HG02870 (cell line): ENCODE measurements at regions not wholly inside any gene's neighbourhood (a gene's known extent, or its start where the extent isn't known, plus 50 kb on each side); places are given as distances from the start of the nearest gene placed in this dataset.

ENCODE experiments used
- ATAC-seq: cut with Tn5 transposase; IDR thresholded peaks from one replicate; pipeline ENCODE4 v1.9.1; 2021; ENCODE audit warnings: mild to moderate bottlenecking, moderate library complexity; ENCODE audit not compliant: unreplicated experiment

DNA sequence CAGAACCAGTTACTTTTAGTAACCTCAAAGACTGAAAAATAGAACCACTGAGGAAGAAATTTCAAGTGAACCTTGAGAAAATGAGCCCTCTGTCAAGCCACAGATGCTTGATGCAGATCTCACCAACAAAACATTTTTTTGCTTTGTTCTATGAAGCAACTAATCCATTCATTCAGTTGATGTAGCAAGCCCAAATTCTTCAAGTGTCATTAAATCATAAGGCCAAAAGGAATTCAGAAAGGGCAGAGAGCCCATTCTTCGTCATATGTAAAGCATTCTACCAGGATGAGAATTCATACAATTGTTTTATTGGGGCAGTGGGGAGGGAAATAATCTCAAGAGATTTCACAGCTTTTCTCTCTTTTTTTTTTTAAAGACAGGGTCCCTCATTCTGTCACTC is 218.0 kb upstream of the RGS6 start:
- ATAC-seq = no peak

- no peak for ATAC-seq
Observed at GRCh38 chr14:71716041-71716772, 216.0 kb upstream of the RGS6 start.

GRCh38 chr14:71720978-71721624 is 211.1 kb upstream of the RGS6 start:
- no peak for ATAC-seq

DNA sequence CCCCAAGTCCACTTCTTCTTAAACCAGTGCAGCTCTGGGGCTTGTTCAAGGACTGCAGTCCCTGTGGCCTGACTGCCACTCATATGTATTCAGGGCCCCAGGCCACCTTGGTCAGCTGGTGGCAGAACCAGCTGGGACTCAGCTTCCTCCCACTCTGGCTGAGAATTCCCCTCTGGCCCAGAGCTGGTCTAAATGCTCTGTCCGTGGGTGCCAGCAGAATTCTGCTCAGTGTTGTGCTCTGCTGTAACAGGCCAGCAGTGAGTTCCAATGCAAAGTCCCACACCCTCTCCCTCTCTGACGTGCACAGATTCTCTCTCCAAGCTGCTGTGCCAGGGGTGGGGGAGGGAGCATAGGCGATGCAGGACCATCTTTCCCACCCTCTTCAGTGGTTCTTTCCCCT is 210.4 kb upstream of the RGS6 start:
- no peak for ATAC-seq

DNA sequence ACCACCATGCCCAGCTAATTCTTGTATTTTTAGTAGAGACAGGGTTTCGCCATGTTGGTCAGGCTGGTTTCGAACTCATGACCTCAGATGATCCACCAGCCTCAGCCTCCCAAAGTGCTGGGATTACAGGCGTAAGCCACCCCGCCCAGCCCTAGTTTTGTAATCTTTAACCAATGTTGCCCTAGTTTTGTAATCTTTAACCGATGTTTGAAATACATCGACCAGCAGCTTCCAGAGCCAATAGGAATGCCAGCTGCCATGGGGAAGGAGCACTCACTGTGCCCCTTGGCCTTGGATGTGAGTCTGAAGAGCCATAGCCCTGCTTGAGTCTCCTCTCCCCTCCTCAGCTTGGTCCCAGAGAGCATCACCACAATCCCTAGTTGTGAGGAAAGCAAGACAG is 209.3 kb upstream of the RGS6 start:
- ATAC-seq = no peak

- ATAC-seq = no peak
Observed at GRCh38 chr14:71725922-71726579, 206.2 kb upstream of the RGS6 start.

DNA sequence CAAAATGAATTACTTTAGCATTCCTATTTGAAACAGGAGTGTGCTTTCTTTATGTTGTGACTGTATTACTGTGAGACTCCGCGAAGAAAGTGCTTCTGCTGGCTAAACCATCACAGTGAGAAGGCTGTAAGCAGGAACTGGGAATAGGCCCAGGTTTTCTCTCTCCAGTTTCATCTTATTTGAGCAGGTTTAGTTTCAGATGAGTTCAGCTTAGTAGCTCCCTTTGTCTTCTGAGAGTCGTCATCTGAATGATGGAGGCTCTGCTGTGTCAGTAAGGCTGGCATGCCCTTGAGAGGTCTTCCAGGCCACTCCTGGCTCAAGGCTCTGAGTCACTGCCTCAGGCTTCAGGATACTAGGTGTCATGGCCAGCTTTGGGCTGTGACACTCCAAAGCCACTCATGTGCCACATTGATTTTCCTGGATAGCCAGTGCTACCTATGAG is 205.6 kb upstream of the RGS6 start:
- ATAC-seq = no peak

DNA sequence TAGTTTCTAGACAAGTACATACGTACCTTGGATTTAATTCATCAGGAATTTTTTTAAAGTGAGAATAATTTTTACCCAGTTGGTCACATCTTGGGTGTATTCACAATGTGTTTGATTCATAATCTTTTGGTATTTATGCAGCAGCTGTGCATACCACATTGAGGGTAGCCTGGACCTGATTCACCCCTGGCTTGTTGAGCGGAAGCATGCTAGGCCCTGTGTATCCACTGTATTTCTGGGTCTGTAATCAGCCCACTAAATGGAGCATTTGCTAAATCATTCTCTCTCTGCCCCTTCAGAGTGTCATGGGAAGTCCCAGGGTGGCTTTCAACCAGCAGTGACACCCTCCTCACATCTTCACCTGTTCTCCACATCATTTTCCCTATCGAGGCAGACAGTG is 203.8 kb upstream of the RGS6 start:
- ATAC-seq = no peak

GRCh38 chr14:71729596-71729995 is 202.6 kb upstream of the RGS6 start:
- no peak for ATAC-seq

DNA sequence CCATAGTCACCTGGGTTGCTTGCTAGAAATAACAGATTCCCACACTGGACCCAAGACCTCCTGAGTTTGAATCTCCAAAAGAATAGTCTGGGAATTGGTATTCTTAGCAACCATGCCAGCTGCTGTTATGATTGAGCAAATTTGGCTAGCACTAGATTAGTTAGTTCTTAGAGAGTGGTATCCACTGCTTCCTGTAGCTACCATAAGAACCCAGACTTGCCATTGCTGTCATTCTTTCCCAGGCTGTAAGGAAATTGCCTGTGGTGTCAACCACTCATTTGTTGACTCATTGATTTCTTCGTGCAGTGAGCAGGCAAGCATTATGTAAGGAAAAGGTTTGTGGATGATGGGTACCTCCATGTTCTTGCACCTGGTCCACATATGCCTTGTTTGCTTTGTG is 201.8 kb upstream of the RGS6 start:
- ATAC-seq = no peak

DNA sequence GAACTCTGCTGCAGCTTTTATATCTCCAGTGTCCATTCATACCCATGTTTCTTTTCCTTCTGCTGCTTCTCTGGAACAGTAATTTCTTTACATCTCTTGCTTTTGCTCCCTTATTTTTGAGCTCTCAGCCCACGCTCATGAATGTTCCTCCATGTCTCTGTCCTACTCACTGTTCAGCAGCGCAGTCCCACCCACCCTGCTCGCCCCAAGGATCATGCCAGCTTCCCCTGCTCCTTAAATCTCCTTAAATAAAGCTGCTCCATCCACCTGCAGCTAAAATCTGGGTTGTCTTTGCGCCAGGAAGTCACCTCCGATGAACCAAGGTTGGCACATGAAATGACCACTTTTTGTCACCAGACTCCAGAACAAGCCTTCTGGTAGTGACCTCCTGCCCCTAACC is 201.1 kb upstream of the RGS6 start:
- ATAC-seq = no peak

DNA sequence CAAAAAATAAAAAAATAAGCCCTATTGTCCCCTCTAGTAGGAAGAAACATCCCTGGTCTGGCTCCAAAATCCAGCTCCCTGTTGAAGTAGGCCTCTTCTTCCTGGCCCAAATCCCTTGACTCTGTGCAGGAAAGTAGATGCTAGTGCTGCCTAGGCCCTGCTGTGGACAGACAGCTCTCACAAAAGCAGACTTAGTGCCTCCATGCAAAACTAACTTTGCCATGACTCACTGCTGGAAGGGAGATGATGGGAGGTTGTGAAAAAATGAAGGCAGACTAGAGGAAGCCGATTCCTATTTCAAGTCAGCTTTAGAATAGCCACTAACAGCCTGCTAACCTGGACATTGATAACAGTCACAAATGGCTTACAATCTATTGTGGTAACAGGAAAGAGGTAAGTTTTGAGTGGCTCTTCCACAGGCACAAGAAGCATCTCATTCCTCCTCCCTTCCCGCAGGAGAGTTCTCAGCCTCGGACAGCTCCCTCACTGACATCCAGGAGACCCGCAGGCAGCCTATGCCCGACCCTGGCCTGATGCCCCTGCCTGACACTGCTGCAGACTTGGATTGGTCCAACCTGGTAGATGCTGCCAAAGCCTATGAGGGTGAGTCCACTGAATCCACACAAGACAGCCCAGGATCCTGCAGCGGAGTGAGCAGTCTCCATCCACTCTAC is 198.9 kb upstream of the RGS6 start:
- no peak for ATAC-seq

DNA sequence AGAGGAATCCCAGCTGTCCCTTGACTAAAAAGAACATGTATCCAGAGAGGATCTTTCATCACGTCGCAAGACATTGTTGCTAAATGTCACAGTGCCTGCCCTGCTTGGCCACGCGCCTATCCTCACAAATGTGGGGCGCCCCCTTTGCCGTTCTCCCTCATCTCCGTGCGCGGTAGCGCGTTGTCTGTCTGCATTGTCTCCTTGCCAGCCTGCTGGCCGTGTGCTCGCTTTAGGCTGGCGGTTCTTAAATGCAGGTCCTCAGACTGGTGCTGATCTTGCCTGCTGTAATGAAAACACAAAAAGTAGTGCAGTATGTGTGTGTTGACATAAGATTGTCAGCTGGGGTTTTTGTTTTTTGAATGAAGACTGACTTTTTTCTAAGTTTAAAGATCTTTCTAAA is 198.2 kb upstream of the RGS6 start:
- no peak for ATAC-seq

GRCh38 chr14:71734885-71735284 is 197.3 kb upstream of the RGS6 start:
- no peak for ATAC-seq

DNA sequence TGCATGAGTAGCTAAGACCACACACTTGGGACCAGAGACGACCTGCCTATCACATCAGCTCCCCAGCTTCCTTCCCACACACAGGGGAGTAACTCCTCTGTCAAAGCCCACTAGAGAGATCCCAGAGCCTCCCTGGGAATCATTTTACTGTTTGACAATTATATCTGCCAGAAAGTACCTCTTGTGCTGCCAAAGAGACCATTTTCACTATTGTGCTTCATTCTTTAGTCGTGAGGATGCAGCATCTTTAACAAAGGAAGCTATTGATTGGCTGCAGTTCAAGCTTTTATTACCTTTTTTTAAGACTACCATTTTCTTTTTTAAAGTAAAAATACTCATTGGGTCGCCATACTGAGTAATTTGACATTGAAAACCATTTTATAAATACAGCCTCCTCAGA is 194.5 kb upstream of the RGS6 start:
- ATAC-seq = no peak

GRCh38 chr14:71739273-71739990 is 192.8 kb upstream of the RGS6 start:
- no peak for ATAC-seq

- ATAC-seq = no peak
Observed at GRCh38 chr14:71741241-71741640, 191.0 kb upstream of the RGS6 start.

- ATAC-seq = no peak
Observed at GRCh38 chr14:71742485-71742884, 189.7 kb upstream of the RGS6 start.

DNA sequence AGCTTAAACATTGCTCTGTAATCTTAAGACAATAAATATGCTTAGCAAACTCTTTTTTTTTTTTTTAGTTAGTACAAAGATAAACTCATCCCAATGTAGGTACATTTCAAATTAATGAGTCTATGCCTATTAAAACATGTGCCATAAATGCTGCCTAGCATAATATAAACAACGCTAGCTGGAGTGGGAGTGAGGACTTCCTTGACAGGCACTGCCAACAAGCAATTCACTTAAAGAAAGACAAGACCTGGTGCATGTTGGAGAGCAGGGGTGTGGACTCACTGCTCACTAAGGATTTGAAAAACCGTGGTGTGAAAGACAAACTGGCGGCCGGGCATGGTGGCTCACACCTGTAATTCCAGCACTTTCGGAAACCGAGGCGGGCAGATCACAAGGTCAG is 187.2 kb upstream of the RGS6 start:
- ATAC-seq = no peak

DNA sequence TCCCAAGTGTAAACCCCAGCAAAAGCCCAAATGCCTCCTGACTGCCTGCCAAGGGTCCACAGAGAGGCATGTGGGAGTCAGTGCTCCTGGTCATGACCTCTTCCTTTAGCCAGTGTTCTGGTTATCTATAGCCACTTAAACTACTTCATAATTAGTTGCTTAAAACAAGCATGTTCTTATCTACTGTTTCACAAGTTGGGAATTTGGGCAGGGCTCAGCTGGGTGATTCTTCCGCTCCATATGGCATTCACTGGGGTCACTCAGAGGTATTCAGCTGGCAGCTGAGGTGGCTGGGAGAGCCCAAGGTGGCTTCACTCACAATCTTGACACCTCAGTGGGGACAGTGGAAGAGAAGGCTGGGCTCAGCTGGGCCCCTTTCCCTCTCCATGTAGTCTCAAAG is 184.0 kb upstream of the RGS6 start:
- no peak for ATAC-seq

- no peak for ATAC-seq
Observed at GRCh38 chr14:71749613-71750238, 182.5 kb upstream of the RGS6 start.
